ENCODE measurements at regions not wholly inside any gene's neighbourhood (a gene's known extent, or its start where the extent isn't known, plus 50 kb on each side); places are given as distances from the start of the nearest gene placed in this dataset.

DNA sequence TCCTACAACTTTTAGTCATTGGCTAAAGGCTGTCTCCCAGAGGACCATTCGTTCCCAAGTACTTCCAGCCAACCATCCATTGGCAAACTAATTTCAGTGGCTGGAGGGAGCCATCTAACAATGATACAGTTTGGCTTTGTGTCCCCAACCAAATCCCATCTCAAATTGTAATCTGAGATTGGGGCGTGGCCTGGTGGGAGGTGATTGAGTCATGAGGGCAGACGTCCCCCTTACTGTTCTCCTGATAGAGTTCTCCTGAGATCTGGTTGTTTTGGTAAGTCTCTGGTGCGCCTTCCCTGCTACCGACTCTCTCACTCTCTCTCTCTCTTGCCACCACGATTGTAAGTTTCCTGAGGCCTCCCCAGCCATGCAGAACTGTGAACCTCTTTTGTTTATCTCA is 99.7 kb upstream of the FUT8 start:
- no peak for DNase-seq (ENCODE audit: low read depth in 3 of 3)

- no peak for DNase-seq (ENCODE audit: low read depth in 3 of 3)
Measured at GRCh38 chr14:65318636-65319506, 93.7 kb upstream of the FUT8 start.

- DNase-seq (ENCODE audit: low read depth in 3 of 3), result no peak
Measured at GRCh38 chr14:65320661-65321308, 91.7 kb upstream of the FUT8 start.

DNA sequence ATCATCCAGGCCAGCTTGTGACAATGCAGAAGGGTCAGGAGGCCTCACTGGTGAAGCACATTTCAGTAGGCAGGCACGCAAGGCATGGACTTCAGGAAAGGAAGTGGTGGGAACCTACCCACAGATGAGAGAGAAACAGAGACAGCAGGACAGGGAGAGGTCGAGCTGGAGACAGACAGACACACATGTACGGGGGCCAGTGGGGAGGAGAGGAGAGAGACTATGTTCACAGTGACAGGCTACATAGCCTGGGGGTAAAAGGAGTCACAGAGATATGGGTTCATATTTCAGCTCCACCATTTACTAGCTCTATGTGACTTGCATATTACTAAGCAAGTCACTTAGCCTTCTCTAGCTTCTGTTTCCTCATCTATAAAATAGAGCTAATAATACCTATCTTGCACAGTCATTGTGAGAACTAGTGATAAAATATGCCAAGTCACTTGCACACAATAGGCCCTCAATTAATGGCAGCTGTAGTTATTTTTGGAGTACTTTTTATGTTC is 91.1 kb upstream of the FUT8 start:
- DNase-seq (ENCODE audit: low read depth in 3 of 3), result no peak

- DNase-seq (ENCODE audit: low read depth in 3 of 3), result no peak
Measured at GRCh38 chr14:65329481-65329880, 83.0 kb upstream of the FUT8 start.

- no peak for DNase-seq (ENCODE audit: low read depth in 3 of 3)
Measured at GRCh38 chr14:65329911-65330310, 82.6 kb upstream of the FUT8 start.

- no peak for DNase-seq (ENCODE audit: low read depth in 3 of 3)
Measured at GRCh38 chr14:65330416-65330815, 82.1 kb upstream of the FUT8 start.

GRCh38 chr14:65331652-65332051 is 80.9 kb upstream of the FUT8 start:
- DNase-seq (ENCODE audit: low read depth in 3 of 3), result no peak

DNA sequence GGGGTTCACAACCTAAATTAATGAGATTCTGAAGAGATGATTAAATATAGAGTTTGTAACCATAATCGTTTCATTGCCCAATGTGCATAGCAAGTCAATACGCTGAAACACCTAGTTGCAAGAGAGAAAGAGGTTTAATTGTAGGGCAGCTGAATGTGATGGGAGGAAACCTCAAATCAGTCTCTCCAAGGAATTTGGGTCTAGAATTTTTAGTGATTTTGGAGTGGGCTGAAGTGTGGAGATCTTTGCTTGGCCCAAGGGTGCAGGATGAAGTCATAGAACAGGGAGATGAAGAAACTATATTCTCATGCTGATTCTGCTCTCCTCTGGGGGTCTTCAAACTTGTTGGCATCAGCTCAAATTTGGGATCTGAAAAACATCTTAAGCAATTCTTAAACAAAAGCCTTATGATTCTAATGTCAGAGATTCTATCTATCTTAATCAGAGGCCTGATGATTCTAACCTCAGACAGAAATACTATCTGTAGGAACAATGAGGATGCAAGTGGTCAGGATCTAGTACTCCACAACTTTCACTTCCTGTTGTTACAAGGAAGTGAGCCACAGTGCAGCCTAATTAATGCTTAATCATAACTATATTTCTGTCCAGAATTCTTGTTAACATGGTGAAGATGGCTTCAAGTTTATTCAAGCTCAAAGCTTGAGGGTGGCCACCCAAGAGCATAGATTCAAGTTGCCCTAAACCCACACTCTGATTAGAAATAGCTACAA is 80.2 kb upstream of the FUT8 start:
- DNase-seq (ENCODE audit: low read depth in 3 of 3), result no peak

- DNase-seq (ENCODE audit: low read depth in 3 of 3), result no peak
Measured at GRCh38 chr14:65333943-65334687, 78.4 kb upstream of the FUT8 start.

DNA sequence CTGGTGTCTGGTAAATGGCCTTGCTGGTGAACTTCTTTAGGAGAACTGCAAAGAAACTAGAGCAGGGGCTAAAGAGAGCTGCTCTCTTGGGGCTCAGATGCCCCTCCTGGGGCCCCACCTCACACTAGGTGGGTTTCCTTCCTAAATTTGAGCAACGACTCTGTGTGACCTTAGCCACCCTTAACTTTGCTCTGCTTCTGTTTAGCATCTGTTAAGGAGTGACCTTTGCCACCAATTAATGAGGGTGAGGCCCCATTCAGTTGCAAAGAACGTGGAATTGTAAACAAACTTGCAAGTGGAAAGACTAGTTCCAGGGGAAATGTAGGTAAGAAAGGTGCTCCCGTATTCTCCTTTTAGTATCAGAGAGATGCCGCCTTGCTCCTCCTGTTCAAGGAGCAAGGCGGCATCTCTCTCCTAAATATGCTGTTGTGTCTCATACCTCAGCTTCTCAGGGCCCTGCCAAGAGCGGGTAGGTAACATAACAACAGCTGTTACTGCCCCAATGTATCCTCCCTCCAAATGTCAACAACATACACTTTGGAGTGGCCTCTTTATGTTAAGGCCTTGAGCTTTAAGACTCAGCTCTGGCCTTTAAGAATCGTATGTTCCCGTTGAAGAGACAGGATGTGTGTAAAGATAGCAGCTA is 77.6 kb upstream of the FUT8 start:
- no peak for DNase-seq (ENCODE audit: low read depth in 3 of 3)

GRCh38 chr14:65335411-65335947 is 77.1 kb upstream of the FUT8 start:
- DNase-seq (ENCODE audit: low read depth in 3 of 3), result no peak

DNA sequence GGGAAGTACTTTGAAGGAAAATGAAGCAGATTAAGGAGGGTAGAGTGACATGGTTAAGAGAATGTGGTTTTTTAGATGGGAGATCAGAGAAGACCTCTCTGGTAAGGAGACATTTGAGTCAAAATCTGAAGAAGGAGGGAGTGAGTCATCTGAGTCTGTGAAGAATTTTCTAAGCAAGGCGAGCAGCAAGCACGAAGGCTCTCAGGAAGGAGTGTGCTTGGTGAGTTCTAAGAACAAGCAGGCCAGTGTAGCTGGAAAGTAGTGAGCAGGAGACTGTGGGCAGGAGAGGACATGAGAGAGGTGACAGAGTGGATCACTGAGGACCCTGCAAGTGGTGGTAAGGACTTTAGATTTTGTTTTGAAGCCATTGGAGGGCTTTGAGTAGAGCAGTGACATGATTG is 76.3 kb upstream of the FUT8 start:
- DNase-seq (ENCODE audit: low read depth in 3 of 3), result peak; percentile 23 to 52 (median 37)

- DNase-seq (ENCODE audit: low read depth in 3 of 3), result no peak
Measured at GRCh38 chr14:65339866-65340265, 72.7 kb upstream of the FUT8 start.

DNA sequence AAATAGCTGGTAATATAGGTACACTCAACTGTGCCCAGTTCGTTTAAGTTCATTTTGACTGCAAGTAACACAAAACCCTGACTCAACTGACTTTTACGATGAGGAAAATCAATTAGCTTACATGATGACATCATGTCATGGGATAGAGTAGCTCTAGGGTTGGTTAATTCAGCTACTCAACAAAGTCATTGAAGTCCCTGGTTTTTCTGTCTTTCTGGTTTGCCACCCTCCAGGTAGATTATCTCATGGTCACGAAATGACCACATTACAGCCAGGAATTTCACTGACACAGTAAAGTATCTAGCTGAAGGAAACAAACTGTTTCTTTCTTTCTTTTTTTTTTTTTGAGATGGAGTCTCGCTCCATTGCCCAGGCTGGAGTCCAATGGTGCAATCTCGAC is 68.5 kb upstream of the FUT8 start:
- no peak for DNase-seq (ENCODE audit: low read depth in 3 of 3)

- DNase-seq (ENCODE audit: low read depth in 3 of 3), result no peak
Measured at GRCh38 chr14:65345266-65345665, 67.3 kb upstream of the FUT8 start.

- no peak for DNase-seq (ENCODE audit: low read depth in 3 of 3)
Measured at GRCh38 chr14:65346474-65346873, 66.1 kb upstream of the FUT8 start.

- no peak for DNase-seq (ENCODE audit: low read depth in 3 of 3)
Measured at GRCh38 chr14:65346895-65347294, 65.6 kb upstream of the FUT8 start.

DNA sequence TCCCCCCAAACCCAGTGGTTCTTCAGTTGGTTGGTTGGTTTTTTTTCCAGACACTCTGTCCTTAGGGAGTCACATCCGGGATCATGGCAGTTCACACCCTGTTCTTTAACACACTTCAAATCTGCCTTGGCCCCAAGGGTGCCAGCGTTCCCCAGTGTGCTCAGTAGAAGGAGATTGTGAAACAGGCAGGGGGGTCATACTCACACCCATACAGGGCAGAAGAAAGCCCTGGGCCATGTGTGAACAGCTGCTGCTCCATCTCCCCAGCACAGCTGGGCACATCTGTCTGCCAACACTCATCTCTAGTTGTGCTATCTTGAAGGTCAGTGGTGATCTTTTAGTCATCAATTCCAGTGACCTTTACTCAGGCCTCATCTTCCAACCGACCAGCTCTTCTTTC is 64.4 kb upstream of the FUT8 start:
- no peak for DNase-seq (ENCODE audit: low read depth in 3 of 3)

DNA sequence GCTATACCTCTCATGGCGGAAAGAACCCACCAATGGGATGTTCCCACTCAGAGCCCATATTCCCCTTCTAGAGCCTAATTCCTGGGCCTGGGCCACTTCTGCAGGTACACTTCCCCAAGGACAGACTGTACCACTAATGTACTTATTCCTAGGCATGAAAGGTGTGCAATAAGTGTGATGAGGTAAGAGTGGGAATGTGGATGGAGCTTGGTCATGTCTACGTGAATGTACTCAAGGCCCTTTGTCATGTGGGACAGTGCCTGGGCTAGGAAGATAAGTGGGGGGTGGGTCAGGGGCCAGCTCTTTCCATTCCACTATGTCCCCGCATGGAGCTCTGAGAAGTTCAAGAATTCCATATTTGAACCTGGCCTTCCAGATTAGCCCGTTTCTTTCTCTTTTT is 63.4 kb upstream of the FUT8 start:
- no peak for DNase-seq (ENCODE audit: low read depth in 3 of 3)

All from stimulated activated CD4-positive, alpha-beta T cell treated with anti-CD3 and anti-CD28 coated beads, TNF-alpha, amount 100 ng/mL, for 24 hours (primary cell).